HG03460 (cell line): ENCODE measurements at regions not wholly inside any gene's neighbourhood (a gene's known extent, or its start where the extent isn't known, plus 50 kb on each side); places are given as distances from the start of the nearest gene placed in this dataset.

Experiments
- ATAC-seq: cut with Tn5 transposase; IDR thresholded peaks from one replicate; pipeline ENCODE4 v1.9.1; 2021; ENCODE audit not compliant: unreplicated experiment

DNA sequence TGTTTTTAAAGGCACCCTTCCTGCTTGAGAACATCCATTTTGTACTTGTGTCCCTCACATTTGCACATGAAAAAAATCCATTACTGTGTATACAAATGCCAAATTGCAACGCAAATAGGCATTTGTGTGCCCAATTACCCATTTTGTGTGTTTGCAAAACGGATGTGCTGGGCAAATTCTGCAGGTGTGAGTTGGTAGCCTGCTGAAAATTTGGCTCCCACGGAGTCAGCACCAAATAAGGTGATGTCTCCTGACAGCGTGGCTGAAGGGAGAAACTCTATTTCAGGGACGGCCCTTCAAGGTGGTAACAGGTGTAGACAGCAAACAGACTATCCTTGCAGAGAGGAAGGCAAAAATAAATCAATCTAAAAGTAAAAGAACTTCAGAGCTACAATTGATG, 661.1 kb downstream of the BCL11A start:
- no peak for ATAC-seq

DNA sequence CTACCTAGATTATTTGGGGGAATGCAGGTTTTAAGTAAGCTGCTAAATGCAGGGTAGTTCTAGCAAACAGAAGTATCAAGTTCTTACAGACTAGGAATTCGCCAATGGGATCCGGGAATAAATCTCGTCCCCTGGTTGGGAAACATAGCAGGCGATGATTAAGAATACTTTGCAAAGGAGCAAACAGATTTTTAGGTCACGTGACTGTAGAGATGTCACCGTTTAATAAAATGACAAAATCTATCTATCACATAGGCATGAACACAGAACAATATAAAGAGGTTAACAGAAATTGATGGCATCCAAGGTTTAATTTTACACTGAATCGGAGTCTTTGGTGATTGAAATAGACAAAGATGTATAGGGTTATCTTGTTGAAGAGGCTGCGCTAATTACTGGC, 664.1 kb downstream of the BCL11A start:
- ATAC-seq: no peak

DNA sequence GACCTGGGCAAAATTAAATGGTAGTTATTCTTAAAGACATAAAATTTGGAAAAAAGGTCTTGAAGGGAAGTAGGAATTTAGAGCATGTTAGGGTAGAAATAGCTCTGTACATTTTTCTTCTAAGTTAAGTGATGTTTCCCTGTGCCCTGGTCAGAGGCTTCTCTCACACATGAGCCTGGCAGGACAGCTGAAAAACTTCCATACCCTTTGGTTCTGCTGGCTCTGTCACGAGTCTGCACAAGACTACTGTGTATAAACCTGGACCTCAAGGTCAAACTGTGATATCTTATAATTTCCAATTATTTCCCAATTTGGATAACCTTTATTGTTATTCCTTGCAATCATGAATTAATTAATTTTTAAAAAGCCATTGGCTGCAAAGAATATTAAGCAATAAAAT, 664.7 kb downstream of the BCL11A start:
- no peak for ATAC-seq

DNA sequence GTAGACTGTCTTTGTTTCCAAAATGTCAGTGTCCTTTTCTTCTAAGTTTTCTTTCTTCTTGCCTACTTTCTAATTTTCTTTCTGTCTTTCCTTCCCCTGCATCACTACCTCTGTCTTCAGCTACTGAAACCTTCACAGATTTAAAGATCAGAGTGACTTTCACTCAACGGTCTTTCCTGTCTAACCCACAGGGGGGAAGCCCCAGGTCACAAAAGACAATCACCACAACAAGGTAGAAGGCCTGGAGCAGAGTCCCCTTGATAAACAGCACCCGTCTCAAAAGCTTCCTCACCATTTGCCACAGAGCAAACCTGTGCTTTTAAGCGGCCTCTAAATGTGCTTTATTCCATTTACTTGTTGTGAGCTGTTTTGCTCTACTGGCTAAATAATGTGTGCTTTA, 665.4 kb downstream of the BCL11A start:
- ATAC-seq: peak; percentile 92

DNA sequence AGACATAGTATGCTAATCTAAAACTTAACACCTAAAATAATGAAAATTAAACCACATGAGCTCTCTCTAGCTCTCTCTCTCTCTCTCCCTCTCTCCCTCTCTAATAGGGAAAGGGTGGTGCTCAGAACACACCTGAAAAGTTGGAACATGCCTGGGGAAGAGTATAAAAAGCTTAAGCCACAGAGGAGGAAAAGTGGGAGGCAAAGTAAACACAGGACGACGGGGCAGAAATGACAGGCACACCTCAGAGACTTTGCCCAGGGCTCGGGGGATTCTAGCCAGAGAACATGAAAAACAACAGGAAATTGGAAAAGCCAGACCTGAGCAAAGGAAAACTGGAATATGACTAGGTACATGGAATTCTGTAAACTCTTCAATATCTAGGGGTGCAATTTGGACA, 666.1 kb downstream of the BCL11A start:
- ATAC-seq: no peak

DNA sequence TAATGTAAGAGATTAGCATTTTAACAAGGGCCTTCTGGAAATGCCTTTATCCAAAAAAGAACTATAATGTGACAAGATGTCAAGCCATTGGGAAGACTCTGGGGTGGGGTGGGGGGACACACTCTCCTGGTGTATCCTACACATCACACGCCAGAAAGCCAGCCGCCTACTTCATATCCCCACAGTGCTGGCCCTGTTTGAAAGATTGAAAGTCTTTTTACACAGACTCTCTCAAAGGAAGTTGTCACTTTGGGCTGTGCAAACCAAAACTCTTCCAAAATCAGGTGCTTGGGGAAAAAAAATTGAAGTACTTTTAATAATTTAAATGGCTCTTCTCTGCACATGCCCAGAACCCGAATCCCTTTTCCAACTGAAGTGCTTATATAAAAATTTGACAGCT, 666.7 kb downstream of the BCL11A start:
- ATAC-seq: no peak

DNA sequence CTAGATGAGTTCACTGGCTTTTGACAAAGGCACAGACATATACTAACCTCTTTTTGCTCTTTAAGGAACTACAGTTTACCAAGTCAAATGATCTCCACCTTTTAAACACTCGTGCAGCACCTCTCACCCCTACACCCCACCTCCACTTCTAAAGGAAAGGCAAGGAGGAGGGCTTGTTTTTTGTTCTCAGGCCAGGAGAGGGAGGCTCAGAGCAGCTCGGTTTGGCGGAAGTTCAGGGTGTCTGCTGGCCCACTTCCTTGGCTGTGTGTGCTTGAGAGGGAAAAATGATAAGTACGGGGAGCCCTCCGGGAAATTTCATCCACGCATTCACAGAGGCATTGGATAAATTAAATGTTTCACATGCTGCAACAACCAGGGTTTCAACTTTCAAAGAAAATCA, 667.9 kb downstream of the BCL11A start:
- ATAC-seq: no peak

DNA sequence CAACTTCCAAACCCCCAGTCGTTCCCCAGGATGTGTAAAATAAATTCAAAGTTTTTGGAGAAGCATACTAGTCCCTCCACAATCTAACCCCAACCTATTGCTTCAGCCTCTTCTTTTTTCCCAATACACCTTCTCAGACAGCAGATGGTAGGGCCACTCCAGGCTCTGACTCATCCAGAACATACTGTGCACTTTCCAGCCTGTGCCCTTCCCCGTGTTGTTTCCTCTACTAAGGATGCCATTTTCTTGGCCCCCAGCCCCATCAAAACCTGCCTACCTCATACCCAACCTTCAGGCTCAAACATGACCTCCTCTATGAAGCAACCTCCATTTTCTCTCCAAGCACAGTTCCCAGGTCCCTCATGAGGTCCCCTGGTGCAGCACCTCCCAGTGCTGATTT, 669.3 kb downstream of the BCL11A start:
- no peak for ATAC-seq

DNA sequence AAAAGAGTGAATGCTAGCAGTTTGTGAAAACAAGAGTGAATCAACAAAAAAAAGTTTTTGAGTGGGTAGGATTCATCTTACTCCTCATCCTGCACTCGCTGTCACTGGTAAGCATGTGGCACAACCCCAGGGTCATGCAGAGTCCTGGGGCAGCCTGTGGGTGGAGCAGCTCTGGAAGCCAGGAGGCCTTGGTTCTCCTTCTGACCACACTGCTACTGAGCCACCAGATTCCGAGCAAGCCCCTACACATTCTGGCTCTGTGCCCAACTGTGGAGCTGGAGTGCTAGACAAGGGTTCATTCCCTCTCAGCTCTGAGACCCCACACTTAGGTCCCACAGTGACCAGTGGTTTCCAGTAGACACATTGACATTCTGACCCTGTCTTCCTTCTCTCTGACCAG, 670.6 kb downstream of the BCL11A start:
- no peak for ATAC-seq

DNA sequence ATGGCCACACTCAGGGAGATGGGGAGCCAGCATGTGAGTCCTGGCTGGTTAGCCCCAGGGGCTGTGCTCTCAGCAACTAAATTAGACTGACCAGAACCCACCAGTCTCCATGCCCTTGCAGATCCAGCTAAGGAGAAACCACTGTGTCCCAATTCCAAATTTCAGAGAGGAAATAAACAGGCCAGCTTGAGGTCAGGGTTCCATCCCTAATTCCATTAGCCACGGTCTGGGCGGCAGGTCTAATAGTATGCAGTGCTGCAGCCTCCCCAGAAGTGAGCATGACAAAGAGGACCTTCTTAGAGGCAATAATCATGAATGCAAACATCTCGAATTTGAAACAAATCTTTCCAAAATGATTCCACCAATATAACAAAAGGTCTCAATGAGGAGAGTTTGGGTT, 671.2 kb downstream of the BCL11A start:
- ATAC-seq: no peak

DNA sequence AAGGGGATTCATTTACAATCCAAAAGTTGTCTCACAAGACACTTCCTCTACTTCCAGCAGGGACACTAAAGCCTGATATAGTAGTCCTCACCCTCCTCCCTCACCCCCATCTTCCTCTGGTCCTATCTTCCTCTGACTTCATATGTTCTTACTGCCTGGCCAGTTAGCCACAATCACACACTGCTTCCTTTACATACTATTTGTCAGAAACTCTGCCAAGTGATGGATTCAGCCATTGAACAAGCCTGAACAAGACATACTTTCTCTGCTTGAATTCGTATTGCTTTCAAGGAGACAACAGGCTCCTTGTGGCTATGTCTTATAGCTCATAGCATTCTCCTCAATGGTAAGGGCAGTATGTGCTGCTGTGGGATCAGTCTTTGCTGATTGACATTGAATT, 672.2 kb downstream of the BCL11A start:
- ATAC-seq: no peak

DNA sequence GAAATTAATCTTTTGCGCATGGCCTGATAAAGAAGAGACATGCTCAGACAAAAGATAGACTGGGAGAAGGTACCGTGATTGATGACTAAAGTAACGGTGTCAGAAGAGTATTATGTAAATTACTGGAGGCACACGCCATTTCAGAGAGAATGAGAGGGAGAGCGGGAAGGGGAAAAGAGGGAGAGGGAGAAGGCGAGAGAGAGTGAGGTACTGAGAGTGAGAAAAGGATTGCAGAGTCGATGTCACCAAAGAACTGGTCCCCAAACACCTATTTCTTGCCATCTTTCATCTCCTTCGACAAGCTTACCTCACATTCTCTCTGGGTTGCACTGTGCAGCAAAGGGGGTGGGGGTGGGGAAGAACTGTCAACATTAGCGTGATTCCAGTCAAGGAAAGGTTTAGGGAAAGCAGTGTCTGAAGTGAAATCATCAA, 673.7 kb downstream of the BCL11A start:
- ATAC-seq: no peak

DNA sequence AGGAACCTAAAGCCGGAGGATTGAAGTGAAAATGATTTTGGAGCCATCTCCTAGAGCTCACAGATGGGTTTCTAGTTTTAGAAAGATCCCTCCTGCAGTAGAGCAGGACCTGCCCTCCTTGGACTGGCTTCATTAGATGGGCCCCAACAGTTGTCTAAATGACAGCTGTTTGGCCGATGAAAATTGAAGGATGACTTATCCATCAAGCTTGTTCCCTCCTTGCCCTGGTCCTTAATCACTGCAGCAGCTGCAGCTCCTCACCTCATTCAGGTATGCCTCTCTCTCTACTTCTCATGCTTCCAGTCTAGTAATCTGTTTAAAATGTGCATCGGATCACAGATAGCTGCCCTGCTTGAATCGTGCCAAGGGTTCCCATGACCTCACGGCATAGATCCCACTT, 677.6 kb downstream of the BCL11A start:
- ATAC-seq: no peak

DNA sequence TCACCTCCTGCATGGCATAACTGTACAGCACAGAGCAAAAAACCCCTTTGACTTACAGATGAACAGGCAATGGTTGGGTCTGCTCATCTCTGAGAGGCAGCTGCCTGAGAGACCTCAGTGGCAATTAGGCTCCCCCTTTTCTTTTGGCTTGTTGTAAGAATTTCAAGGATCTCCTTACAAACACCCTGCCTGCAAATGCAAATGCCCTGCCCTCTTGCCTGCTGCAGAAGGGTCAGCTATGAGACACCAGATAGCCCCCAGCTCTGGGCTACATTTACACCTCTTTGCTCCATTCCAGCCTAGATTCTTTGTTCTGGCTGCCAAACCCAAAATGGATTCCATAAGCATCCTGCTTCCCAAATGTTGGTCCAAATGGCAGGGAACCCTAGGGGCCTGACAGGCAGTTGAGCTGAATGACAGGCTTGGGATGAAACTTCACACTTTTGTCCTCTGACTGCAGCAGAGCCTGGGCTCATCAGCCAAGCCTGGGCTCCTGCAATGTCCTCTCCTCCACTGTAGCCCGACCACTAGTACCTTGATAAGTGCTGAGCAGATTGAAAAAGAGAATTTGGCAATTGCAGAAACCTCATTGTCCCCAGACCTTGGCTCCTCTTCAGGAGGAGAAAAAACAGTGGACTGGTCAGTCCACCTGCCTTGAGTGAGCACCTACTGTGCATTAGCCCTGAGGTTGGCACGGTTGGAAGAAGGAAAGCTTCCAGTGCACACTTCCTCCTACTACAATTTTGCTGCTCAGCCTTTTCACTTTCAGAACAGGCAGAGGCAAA, 678.3 kb downstream of the BCL11A start:
- ATAC-seq: no peak

DNA sequence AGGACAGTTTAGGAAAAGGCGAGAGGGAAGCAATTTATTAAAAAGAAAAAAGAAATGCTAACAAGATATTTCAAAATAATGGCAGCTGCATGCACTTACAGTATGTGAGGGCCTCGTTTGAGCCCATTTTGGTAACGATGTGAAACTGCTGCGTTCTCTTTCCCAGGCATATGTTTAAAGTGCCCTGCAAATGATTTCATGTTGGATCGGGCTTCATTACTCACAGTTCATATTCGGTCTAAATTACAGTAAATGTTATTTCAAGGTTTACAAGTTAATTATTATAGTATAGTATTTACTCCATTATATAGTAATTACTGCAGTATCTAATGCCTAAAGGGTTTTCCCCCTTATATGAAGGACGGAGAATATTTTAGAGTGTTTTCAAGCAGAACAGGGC, 679.1 kb downstream of the BCL11A start:
- ATAC-seq: no peak

DNA sequence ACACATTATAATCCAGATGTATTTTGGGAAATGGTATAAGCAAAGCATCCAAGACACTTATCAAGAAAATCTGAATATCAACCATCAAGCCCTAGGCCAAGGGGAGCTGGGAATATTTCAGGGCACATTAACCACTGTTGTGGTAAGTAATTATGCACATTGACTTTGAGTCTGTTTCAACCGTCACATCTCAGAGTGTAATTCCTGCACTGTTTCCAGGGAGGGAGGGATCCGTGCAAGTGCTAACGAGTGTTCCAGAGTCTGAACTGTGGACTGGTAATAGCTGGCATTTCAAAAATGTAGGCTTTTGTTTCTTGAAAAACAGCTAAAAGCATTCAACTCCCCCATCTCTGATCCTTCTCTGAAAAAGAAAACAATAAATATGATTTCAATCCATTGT, 681.6 kb downstream of the BCL11A start:
- no peak for ATAC-seq

DNA sequence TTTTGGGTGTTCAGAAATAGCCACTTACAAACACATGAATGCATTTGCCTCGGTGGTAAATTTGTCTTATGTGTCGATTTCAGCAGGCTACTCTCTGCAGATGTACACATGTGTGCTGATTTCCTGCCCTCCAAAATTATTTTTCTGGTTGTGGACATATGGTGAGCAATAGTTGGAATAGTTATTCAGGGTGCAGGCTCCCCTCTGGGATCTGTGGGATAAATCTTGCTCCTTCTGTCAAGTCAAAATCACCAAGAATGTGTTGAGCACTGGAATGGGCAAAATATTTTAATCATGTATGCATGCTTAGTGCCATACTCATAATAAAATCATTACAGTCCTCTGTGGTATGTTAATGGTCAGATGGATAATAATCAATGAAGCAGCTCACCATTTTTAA, 684.5 kb downstream of the BCL11A start:
- ATAC-seq: no peak

DNA sequence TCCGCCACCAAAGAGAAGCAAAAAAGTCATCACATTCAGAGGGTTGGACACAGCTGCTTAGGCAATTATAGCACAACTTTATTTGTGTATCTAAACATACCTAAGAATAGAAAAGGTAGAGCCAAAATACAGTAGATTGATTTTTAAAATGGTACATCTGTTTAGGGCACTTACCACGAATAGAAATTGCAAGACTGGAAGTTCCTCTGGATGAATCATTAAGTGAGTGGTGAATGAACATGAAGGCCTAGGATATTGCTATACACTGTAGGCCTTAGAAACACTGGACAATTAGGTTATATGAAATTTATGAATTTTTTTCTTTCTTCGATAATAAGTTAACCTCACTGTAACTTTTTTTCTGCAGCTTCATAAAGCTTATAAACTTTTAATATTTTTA, 687.0 kb downstream of the BCL11A start:
- ATAC-seq: no peak

DNA sequence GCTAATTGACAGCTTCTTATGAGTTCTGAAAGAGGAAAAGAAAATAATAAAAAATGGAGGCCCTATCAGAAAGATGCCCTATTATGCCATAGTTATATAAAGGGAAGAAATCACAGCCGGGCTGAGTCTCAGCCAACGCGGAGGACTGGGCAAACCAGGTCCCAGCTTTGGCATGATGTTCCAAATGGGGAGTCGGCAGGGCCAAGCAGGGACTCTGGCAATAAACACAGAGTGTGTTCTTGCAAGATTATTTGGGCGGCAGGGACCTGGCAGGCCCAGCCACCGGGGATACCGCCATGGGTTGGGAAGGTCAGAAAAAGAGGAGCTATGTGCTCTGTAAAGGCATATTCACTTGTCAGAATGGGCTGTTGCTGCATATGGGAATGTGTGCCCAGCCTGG, 694.9 kb downstream of the BCL11A start:
- ATAC-seq: no peak

DNA sequence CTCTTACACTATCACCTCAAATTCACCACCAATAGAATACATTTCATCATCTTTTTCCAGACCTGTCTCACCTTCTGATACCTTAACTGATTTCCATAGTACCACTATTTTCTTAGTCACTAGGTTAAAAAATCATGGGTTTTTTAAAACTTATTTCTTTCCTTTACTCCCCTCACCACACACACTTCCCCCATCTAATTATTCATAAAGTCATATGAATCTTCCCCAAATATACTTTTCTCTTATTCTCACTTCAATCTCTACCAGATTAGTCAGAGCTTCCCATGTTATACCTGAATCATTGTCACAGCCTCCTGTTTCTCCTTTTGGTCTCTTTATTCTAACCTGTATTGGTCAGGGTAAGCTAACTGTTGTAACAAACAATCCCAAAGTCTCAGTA, 696.3 kb downstream of the BCL11A start:
- ATAC-seq: no peak

DNA sequence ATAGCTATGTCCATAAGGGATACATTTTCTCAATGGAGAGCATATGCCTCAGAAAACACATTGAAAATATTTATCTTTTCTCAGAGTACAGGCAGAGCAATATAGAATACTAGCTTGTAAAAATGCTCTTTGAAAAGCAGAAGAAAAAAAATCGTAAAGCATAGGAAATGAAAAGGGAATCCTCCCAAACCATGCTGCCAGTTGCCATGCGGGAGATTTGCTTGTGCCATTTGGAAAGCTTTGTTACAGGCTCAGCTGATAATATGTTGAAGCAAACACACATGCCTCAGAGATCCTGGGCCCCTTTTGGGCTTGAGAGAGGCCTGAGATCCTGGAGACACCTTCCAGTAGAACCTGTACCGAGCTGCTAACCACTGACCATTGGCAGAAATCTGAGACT, 697.1 kb downstream of the BCL11A start:
- ATAC-seq: no peak

DNA sequence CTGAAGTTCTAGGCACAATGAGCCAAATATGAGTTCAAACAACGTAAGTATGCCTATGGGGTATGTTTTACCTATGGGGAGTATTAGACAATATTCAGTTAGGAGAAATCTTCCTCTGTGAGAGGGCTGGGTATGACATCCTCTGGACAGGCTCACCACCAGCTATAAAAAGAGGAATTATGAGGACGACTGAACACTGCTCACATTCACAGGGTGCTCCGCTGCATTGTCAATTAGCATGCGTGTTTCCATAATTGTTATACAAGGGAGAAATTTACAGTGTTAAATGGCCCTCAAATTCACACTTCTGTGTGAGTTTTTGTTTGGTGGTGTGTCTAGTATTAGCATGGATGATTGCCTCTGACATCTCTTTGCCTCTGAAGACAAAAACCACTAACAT, 700.4 kb downstream of the BCL11A start:
- ATAC-seq: no peak

DNA sequence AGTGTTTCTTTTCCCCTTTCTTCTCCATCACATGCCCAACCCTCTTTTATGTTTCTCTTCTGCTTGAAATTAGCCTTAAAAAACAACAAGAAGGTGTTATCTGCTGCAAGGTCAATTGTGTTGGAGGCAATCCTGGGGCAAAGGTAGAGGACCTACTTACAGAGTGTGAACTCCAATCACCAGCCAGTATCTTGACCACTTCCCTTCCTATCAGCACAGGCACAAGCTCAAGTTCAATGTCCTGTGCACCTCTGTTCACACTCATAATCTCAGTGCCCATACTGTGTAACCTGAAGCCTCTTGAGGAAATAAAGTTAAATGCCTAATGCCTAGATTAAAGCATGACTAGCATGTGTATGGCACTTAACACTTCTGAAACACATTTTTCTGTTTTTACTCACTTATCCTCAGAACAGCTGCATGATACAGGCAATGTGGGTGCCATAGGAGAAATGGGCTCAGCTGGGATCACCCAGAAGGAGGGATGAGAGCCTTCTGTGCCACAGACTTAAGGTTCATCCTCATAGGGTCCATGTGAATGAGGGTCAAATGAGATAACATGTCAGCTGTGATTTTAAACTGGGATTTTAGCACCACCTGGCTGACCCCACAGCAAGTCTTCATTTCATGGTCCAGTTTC, 701.5 kb downstream of the BCL11A start:
- no peak for ATAC-seq
